ENCODE measurements at regions not wholly inside any gene's neighbourhood (a gene's known extent, or its start where the extent isn't known, plus 50 kb on each side); places are given as distances from the start of the nearest gene placed in this dataset.

GRCh38 chr2:237171396-237171795, 85.7 kb downstream of the COPS8 start:
- H3K23ac ChIP-seq (ENCODE audit: low read length in 2 of 2): no peak overlapping the region
- no peaks in the 10 kb centered on the region for H3K27me3 ChIP-seq (ENCODE audit: control insufficient read depth in 1 of 2, insufficient read depth in 1 of 2, low read length in 2 of 2)
- H2AFZ ChIP-seq (ENCODE audit: low read depth, low read length): peak overlapping the region; percentile 53
- WGBS: 21% methylated on average over 8 of the region's 8 CpGs
- H3K9ac ChIP-seq (ENCODE audit: low read length): peak overlapping the region; percentile 91
- no peaks in the 10 kb centered on the region for H3K79me1 ChIP-seq (replicated peaks; ENCODE audit: low read length, poor library complexity, severe bottlenecking)
- H3K4me1 ChIP-seq (ENCODE audit: control insufficient read depth, insufficient read depth, low read depth, low read length): peaks cover 3% of the 10 kb centered on the region
- peak overlapping the region; percentile 95 for H4K91ac ChIP-seq (ENCODE audit: low read length)
- H3K18ac ChIP-seq (ENCODE audit: low read depth in 1 of 2, low read length in 2 of 2): peak overlapping the region; percentile 95 to 98
- peak overlapping the region; percentile 95 to 100 for H2BK12ac ChIP-seq (ENCODE audit: low read length in 2 of 2)
- peak overlapping the region; percentile 57 for H2BK5ac ChIP-seq (ENCODE audit: low read depth, low read length, poor library complexity, severe bottlenecking)
- DNase-seq: peak; percentile 92
- H4K8ac ChIP-seq (ENCODE audit: low read length): peak overlapping the region; percentile 98
- H3K4me3 ChIP-seq (ENCODE audit: insufficient read depth in 1 of 2, low read depth in 1 of 2, low read length in 2 of 2): peak overlapping the region in 1 of 2 experiments; percentile 65
- peak overlapping the region in 1 of 2 experiments; percentile 93 for H3K14ac ChIP-seq (ENCODE audit: low read length in 2 of 2)
- peak overlapping the region; percentile 61 for H2BK120ac ChIP-seq (ENCODE audit: low read depth, low read length)
- peak overlapping the region; percentile 54 for H2AK5ac ChIP-seq (ENCODE audit: low read length, severe bottlenecking)
- peak overlapping the region; percentile 99 to 100 for H3K4ac ChIP-seq (ENCODE audit: low read depth in 1 of 2, low read length in 2 of 2)
- H3K27ac ChIP-seq (ENCODE audit: low read length, poor library complexity, severe bottlenecking): peak overlapping the region; percentile 97
- peak overlapping the region; percentile 7 for H2BK15ac ChIP-seq (ENCODE audit: low read depth, poor library complexity, severe bottlenecking)
- peak overlapping the region; percentile 47 for H3K4me2 ChIP-seq (ENCODE audit: low read length, poor library complexity, severe bottlenecking)
- peaks cover 23% of the 10 kb centered on the region for H3K9me3 ChIP-seq (ENCODE audit: control insufficient read depth, low read length)
- no peaks in the 10 kb centered on the region for H3K36me3 ChIP-seq (ENCODE audit: control insufficient read depth in 1 of 2, insufficient read depth in 2 of 2, low read depth in 1 of 2, low read length in 2 of 2)

GRCh38 chr2:237171881-237172280, 86.2 kb downstream of the COPS8 start:
- no peak overlapping the region for H2BK120ac ChIP-seq (ENCODE audit: low read depth, low read length)
- H3K9me3 ChIP-seq (ENCODE audit: control insufficient read depth, low read length): peaks cover 23% of the 10 kb centered on the region
- DNase-seq: peak; percentile 60
- no peak overlapping the region for H2BK12ac ChIP-seq (ENCODE audit: low read length in 2 of 2)
- no peaks in the 10 kb centered on the region for H3K79me1 ChIP-seq (replicated peaks; ENCODE audit: low read length, poor library complexity, severe bottlenecking)
- H3K18ac ChIP-seq (ENCODE audit: low read depth in 1 of 2, low read length in 2 of 2): no peak overlapping the region
- no peak overlapping the region for H3K4ac ChIP-seq (ENCODE audit: low read depth in 1 of 2, low read length in 2 of 2)
- no peaks in the 10 kb centered on the region for H3K27me3 ChIP-seq (ENCODE audit: control insufficient read depth in 1 of 2, insufficient read depth in 1 of 2, low read length in 2 of 2)
- H2AFZ ChIP-seq (ENCODE audit: low read depth, low read length): no peak overlapping the region
- H3K9ac ChIP-seq (ENCODE audit: low read length): peak overlapping the region; percentile 91
- H3K4me3 ChIP-seq (ENCODE audit: insufficient read depth in 1 of 2, low read depth in 1 of 2, low read length in 2 of 2): no peak overlapping the region
- no peak overlapping the region for H2AK5ac ChIP-seq (ENCODE audit: low read length, severe bottlenecking)
- no peak overlapping the region for H4K8ac ChIP-seq (ENCODE audit: low read length)
- H3K23ac ChIP-seq (ENCODE audit: low read length in 2 of 2): no peak overlapping the region
- H2BK5ac ChIP-seq (ENCODE audit: low read depth, low read length, poor library complexity, severe bottlenecking): no peak overlapping the region
- peaks cover 3% of the 10 kb centered on the region for H3K4me1 ChIP-seq (ENCODE audit: control insufficient read depth, insufficient read depth, low read depth, low read length)
- no peaks in the 10 kb centered on the region for H3K36me3 ChIP-seq (ENCODE audit: control insufficient read depth in 1 of 2, insufficient read depth in 2 of 2, low read depth in 1 of 2, low read length in 2 of 2)
- WGBS: 80% methylated on average over 1 of the region's 4 CpGs
- H3K4me2 ChIP-seq (ENCODE audit: low read length, poor library complexity, severe bottlenecking): no peak overlapping the region
- H3K14ac ChIP-seq (ENCODE audit: low read length in 2 of 2): no peak overlapping the region
- H2BK15ac ChIP-seq (ENCODE audit: low read depth, poor library complexity, severe bottlenecking): no peak overlapping the region
- H4K91ac ChIP-seq (ENCODE audit: low read length): no peak overlapping the region
- peak overlapping the region; percentile 55 for H3K27ac ChIP-seq (ENCODE audit: low read length, poor library complexity, severe bottlenecking)

GRCh38 chr2:237177052-237177451, 91.4 kb downstream of the COPS8 start:
- peaks cover 8% of the 10 kb centered on the region for H3K4me1 ChIP-seq (ENCODE audit: control insufficient read depth, insufficient read depth, low read depth, low read length)
- no peaks in the 10 kb centered on the region for H3K27me3 ChIP-seq (ENCODE audit: control insufficient read depth in 1 of 2, insufficient read depth in 1 of 2, low read length in 2 of 2)
- no peak overlapping the region for H4K8ac ChIP-seq (ENCODE audit: low read length)
- H2BK120ac ChIP-seq (ENCODE audit: low read depth, low read length): peak overlapping the region; percentile 73
- H3K4ac ChIP-seq (ENCODE audit: low read depth in 1 of 2, low read length in 2 of 2): peak overlapping the region in 1 of 2 experiments; percentile 51
- H2BK12ac ChIP-seq (ENCODE audit: low read length in 2 of 2): peak overlapping the region; percentile 98 to 100
- H3K4me2 ChIP-seq (ENCODE audit: low read length, poor library complexity, severe bottlenecking): no peak overlapping the region
- DNase-seq: no peak
- H3K36me3 ChIP-seq (ENCODE audit: control insufficient read depth in 1 of 2, insufficient read depth in 2 of 2, low read depth in 1 of 2, low read length in 2 of 2): no peaks in the 10 kb centered on the region
- peak overlapping the region; percentile 70 for H2AK5ac ChIP-seq (ENCODE audit: low read length, severe bottlenecking)
- no peak overlapping the region for H3K23ac ChIP-seq (ENCODE audit: low read length in 2 of 2)
- H2BK5ac ChIP-seq (ENCODE audit: low read depth, low read length, poor library complexity, severe bottlenecking): no peak overlapping the region
- no peak overlapping the region for H2AFZ ChIP-seq (ENCODE audit: low read depth, low read length)
- WGBS: 100% methylated on average over 1 of the region's 1 CpG
- H3K9ac ChIP-seq (ENCODE audit: low read length): no peak overlapping the region
- H4K91ac ChIP-seq (ENCODE audit: low read length): peak overlapping the region; percentile 99
- no peak overlapping the region for H2BK15ac ChIP-seq (ENCODE audit: low read depth, poor library complexity, severe bottlenecking)
- no peak overlapping the region for H3K14ac ChIP-seq (ENCODE audit: low read length in 2 of 2)
- H3K27ac ChIP-seq (ENCODE audit: low read length, poor library complexity, severe bottlenecking): no peak overlapping the region
- H3K79me1 ChIP-seq (replicated peaks; ENCODE audit: low read length, poor library complexity, severe bottlenecking): no peaks in the 10 kb centered on the region
- H3K18ac ChIP-seq (ENCODE audit: low read depth in 1 of 2, low read length in 2 of 2): peak overlapping the region; percentile 80 to 83
- H3K4me3 ChIP-seq (ENCODE audit: insufficient read depth in 1 of 2, low read depth in 1 of 2, low read length in 2 of 2): no peak overlapping the region
- H3K9me3 ChIP-seq (ENCODE audit: control insufficient read depth, low read length): peaks cover 9% of the 10 kb centered on the region

GRCh38 chr2:237177986-237178385, 92.3 kb downstream of the COPS8 start:
- Histone ChIP-seq H3K27me3 (ENCODE audit: control insufficient read depth in 1 of 2, insufficient read depth in 1 of 2, low read length in 2 of 2) (no peaks in the 10 kb centered on the region), H3K9ac (ENCODE audit: low read length) (no peak overlapping the region), H3K4me3 (ENCODE audit: insufficient read depth in 1 of 2, low read depth in 1 of 2, low read length in 2 of 2) (no peak overlapping the region), H3K4me1 (ENCODE audit: control insufficient read depth, insufficient read depth, low read depth, low read length) (peaks cover 14% of the 10 kb centered on the region), H3K36me3 (ENCODE audit: control insufficient read depth in 1 of 2, insufficient read depth in 2 of 2, low read depth in 1 of 2, low read length in 2 of 2) (no peaks in the 10 kb centered on the region), H3K4ac (ENCODE audit: low read depth in 1 of 2, low read length in 2 of 2) (peak overlapping the region; percentile 96 to 98), H3K79me1 (replicated peaks; ENCODE audit: low read length, poor library complexity, severe bottlenecking) (no peaks in the 10 kb centered on the region), H2BK12ac (ENCODE audit: low read length in 2 of 2) (peak overlapping the region; percentile 98 to 100), H3K9me3 (ENCODE audit: control insufficient read depth, low read length) (peaks cover 9% of the 10 kb centered on the region), H2AK5ac (ENCODE audit: low read length, severe bottlenecking) (peak overlapping the region; percentile 87), H3K4me2 (ENCODE audit: low read length, poor library complexity, severe bottlenecking) (no peak overlapping the region), H4K91ac (ENCODE audit: low read length) (peak overlapping the region; percentile 99), H2BK5ac (ENCODE audit: low read depth, low read length, poor library complexity, severe bottlenecking) (no peak overlapping the region), H2AFZ (ENCODE audit: low read depth, low read length) (peak overlapping the region; percentile 36), H3K23ac (ENCODE audit: low read length in 2 of 2) (peak overlapping the region in 1 of 2 experiments; percentile 14), H2BK15ac (ENCODE audit: low read depth, poor library complexity, severe bottlenecking) (no peak overlapping the region), H3K27ac (ENCODE audit: low read length, poor library complexity, severe bottlenecking) (no peak overlapping the region), H3K14ac (ENCODE audit: low read length in 2 of 2) (peak overlapping the region in 1 of 2 experiments; percentile 74), H4K8ac (ENCODE audit: low read length) (peak overlapping the region; percentile 74), H3K18ac (ENCODE audit: low read depth in 1 of 2, low read length in 2 of 2) (peak overlapping the region; percentile 80 to 90), H2BK120ac (ENCODE audit: low read depth, low read length) (peak overlapping the region; percentile 99)
- no peak for DNase-seq
- 75% methylated on average over 2 of the region's 2 CpGs for WGBS
